ENCODE measurements at regions not wholly inside any gene's neighbourhood (a gene's known extent, or its start where the extent isn't known, plus 50 kb on each side); places are given as distances from the start of the nearest gene placed in this dataset.
A peak's percentile ranks its signal among the peaks of the same experiment; 100 is the strongest.

- intact Hi-C loops (cut with DNase I): no loop called here
- no peak for DNase-seq (ENCODE audit: low spot score)
These were observed 153.0 kb downstream of the ICOS start for GRCh38 chr2:204089574-204089973.

- intact Hi-C loops (cut with DNase I): no loop called here
- no peak for DNase-seq (ENCODE audit: low spot score)
These were observed 153.5 kb downstream of the ICOS start for GRCh38 chr2:204090021-204090420.

- intact Hi-C loops (cut with DNase I): no loop called here
- DNase-seq (ENCODE audit: low spot score): no peak
These were observed 168.2 kb downstream of the ICOS start for GRCh38 chr2:204104811-204105210.

GRCh38 chr2:204108330-204108751, 171.8 kb downstream of the ICOS start:
- DNase-seq (ENCODE audit: low spot score): no peak
- intact Hi-C loops (cut with DNase I): no loop called here

GRCh38 chr2:204108781-204109295, 172.3 kb downstream of the ICOS start:
- DNase-seq (ENCODE audit: low spot score): no peak
- intact Hi-C loops (cut with DNase I): no loop called here

- intact Hi-C loops (cut with DNase I): no loop called here
These were observed 173.1 kb downstream of the ICOS start for GRCh38 chr2:204109681-204110080.

GRCh38 chr2:204110338-204110741, 173.8 kb downstream of the ICOS start:
- intact Hi-C loops (cut with DNase I): no loop called here
- peak; percentile 77 for DNase-seq (ENCODE audit: low spot score)

More at GRCh38 chr2:204109681-204110080, 173.1 kb downstream of the ICOS start:
- no peak for DNase-seq (ENCODE audit: low spot score)

- intact Hi-C loops (cut with DNase I): no loop called here
- no peak for DNase-seq (ENCODE audit: low spot score)
These were observed 174.4 kb downstream of the ICOS start for GRCh38 chr2:204110751-204111516.

- intact Hi-C loops (cut with DNase I): no loop called here
- DNase-seq (ENCODE audit: low spot score): no peak
These were observed 175.7 kb downstream of the ICOS start for GRCh38 chr2:204112084-204112770.

- intact Hi-C loops (cut with DNase I): no loop called here
- no peak for DNase-seq (ENCODE audit: low spot score)
These were observed 178.0 kb downstream of the ICOS start for GRCh38 chr2:204114295-204115136.

- no peak for DNase-seq (ENCODE audit: low spot score)
- intact Hi-C loops (cut with DNase I): no loop called here
These were observed 178.8 kb downstream of the ICOS start for GRCh38 chr2:204115137-204116056.

GRCh38 chr2:204116159-204116792, 179.7 kb downstream of the ICOS start:
- no peak for DNase-seq (ENCODE audit: low spot score)

GRCh38 chr2:204122425-204122824, 185.9 kb downstream of the ICOS start:
- intact Hi-C loops (cut with DNase I): no loop called here

More at GRCh38 chr2:204116159-204116792, 179.7 kb downstream of the ICOS start:
- intact Hi-C loops (cut with DNase I): no loop called here

GRCh38 chr2:204124140-204124750, 187.7 kb downstream of the ICOS start:
- no peak for DNase-seq (ENCODE audit: low spot score)
- intact Hi-C loops (cut with DNase I): no loop called here

More at GRCh38 chr2:204122425-204122824, 185.9 kb downstream of the ICOS start:
- DNase-seq (ENCODE audit: low spot score): no peak

GRCh38 chr2:204126705-204127104, 190.1 kb downstream of the ICOS start:
- intact Hi-C loops (cut with DNase I): no loop called here
- DNase-seq (ENCODE audit: low spot score): no peak

- intact Hi-C loops (cut with DNase I): no loop called here
- DNase-seq (ENCODE audit: low spot score): no peak
These were observed 190.7 kb downstream of the ICOS start for GRCh38 chr2:204127238-204127637.

- intact Hi-C loops (cut with DNase I): no loop called here
- no peak for DNase-seq (ENCODE audit: low spot score)
These were observed 193.2 kb downstream of the ICOS start for GRCh38 chr2:204129591-204130294.
